CMK (cell line): ENCODE measurements at regions not wholly inside any gene's neighbourhood (a gene's known extent, or its start where the extent isn't known, plus 50 kb on each side); places are given as distances from the start of the nearest gene placed in this dataset.
"Not testable (repeated sequence)": the region's sequence is repeated elsewhere in the genome, so short reads cannot be mapped to it uniquely, and the experiment has no call there.

Experiments
- DNase-seq: peaks from one replicate; pipeline ENCODE4 v3.0.0-alpha.2; 2010; ENCODE audit warnings: low read depth

- DNase-seq = no peak
Observed at GRCh38 chr3:144931590-144931989, 960.0 kb downstream of the DIPK2A start.

GRCh38 chr3:144942093-144942837 is 970.6 kb downstream of the DIPK2A start:
- DNase-seq = no peak

- DNase-seq = no peak
Observed at GRCh38 chr3:144942838-144943197, 971.2 kb downstream of the DIPK2A start.

GRCh38 chr3:144947895-144948294 is 976.3 kb downstream of the DIPK2A start:
- no peak for DNase-seq

- no peak for DNase-seq
Observed at GRCh38 chr3:144948711-144949110, 977.1 kb downstream of the DIPK2A start.

- DNase-seq = no peak
Observed at GRCh38 chr3:144953959-144954358, 982.3 kb downstream of the DIPK2A start.

GRCh38 chr3:144957398-144958101 is 985.9 kb downstream of the DIPK2A start:
- DNase-seq = no peak

GRCh38 chr3:144963810-144964209 is 992.2 kb downstream of the DIPK2A start:
- no peak for DNase-seq

GRCh38 chr3:144966560-144966959 is 994.9 kb downstream of the DIPK2A start:
- no peak for DNase-seq

- no peak for DNase-seq
Observed at GRCh38 chr3:144968750-144969350, 997.2 kb downstream of the DIPK2A start.

GRCh38 chr3:144984481-144984880 is 1012.9 kb downstream of the DIPK2A start:
- DNase-seq = not testable (repeated sequence)

- DNase-seq = no peak
Observed at GRCh38 chr3:144989807-144990206, 1018.2 kb downstream of the DIPK2A start.

- DNase-seq = no peak
Observed at GRCh38 chr3:144995856-144996255, 1024.2 kb downstream of the DIPK2A start.

- no peak for DNase-seq
Observed at GRCh38 chr3:145005427-145005826, 1033.8 kb downstream of the DIPK2A start.

GRCh38 chr3:145006271-145006670 is 1034.6 kb downstream of the DIPK2A start:
- DNase-seq = no peak

- DNase-seq = no peak
Observed at GRCh38 chr3:145013931-145014330, 1042.3 kb downstream of the DIPK2A start.

GRCh38 chr3:145015253-145015652 is 1043.6 kb downstream of the DIPK2A start:
- no peak for DNase-seq

GRCh38 chr3:145017959-145018358 is 1046.3 kb downstream of the DIPK2A start:
- no peak for DNase-seq

GRCh38 chr3:145022447-145022846 is 1050.8 kb downstream of the DIPK2A start:
- no peak for DNase-seq

GRCh38 chr3:145024700-145025099 is 1053.1 kb downstream of the DIPK2A start:
- DNase-seq = no peak

GRCh38 chr3:145027186-145027585 is 1055.6 kb downstream of the DIPK2A start:
- DNase-seq = not testable (repeated sequence)

GRCh38 chr3:145032791-145033190 is 1061.2 kb downstream of the DIPK2A start:
- DNase-seq = no peak

GRCh38 chr3:145035682-145036081 is 1064.1 kb downstream of the DIPK2A start:
- DNase-seq = no peak
